Heart right ventricle (tissue), 16 donors: ENCODE measurements at regions not wholly inside any gene's neighbourhood (a gene's known extent, or its start where the extent isn't known, plus 50 kb on each side); places are given as distances from the start of the nearest gene placed in this dataset.

ENCODE experiments used
- ATAC-seq, 8 donors: fragments of 200-7000 bp; cut with Tn5 transposase; one replicate each; pipeline ENCODE4 v1.9.1; 2020; ENCODE audit warnings: mild to moderate bottlenecking in 8 of 8, moderate library complexity in 8 of 8, moderate number of reproducible peaks in 1 of 8
- DNase-seq, 2 donors: peaks; one replicate each; pipeline ENCODE4 v3.0.0-alpha.2; 2020
- H3K27ac ChIP-seq, 10 donors: fragments of 200-600 bp; sonication (generic) in 2 of 10; one replicate each; pipeline versions ENCODE4 v1.5.0 to v1.8.0; 2020 to 2022; ENCODE audit warnings: mild to moderate bottlenecking in 3 of 10
- H3K27me3 ChIP-seq, 7 donors: fragments of 200-600 bp; one replicate each; pipeline ENCODE4 v1.8.0; 2021 to 2022; ENCODE audit warnings: mild to moderate bottlenecking in 2 of 7
- H3K36me3 ChIP-seq, 9 donors: fragments of 200-600 bp; sonication (generic) in 1 of 9; one replicate each; pipeline versions ENCODE4 v1.5.0 to v1.8.0; 2020 to 2022; ENCODE audit warnings: mild to moderate bottlenecking in 2 of 9
- H3K4me1 ChIP-seq, 9 donors: fragments of 200-600 bp; sonication (generic) in 1 of 9; one replicate each; pipeline versions ENCODE4 v1.5.0 to v1.8.0; 2020 to 2022; ENCODE audit warnings: mild to moderate bottlenecking in 4 of 9
- H3K4me3 ChIP-seq, 10 donors: fragments of 200-600 bp; sonication (generic) in 2 of 10; one replicate each; pipeline versions ENCODE4 v1.5.0 to v1.8.0; 2020 to 2022; ENCODE audit warnings: mild to moderate bottlenecking in 7 of 10, moderate library complexity in 2 of 10
- H3K9me3 ChIP-seq, 11 donors: fragments of 200-600 bp in 10 of 11; sonication (generic) in 2 of 11; one replicate each; pipeline versions ENCODE4 v1.5.0 to v1.8.0; 2013 to 2022; ENCODE audit warnings: mild to moderate bottlenecking in 2 of 11, control low read depth in 1 of 11, moderate library complexity in 1 of 11
- WGBS, 2 donors: extraction: QIAGEN DNeasy Blood & Tissue Kit; methylation state at CpG; one replicate each; pipeline ENCODE4 v1.1.7; 2013; ENCODE audit warnings: inconsistent platforms in 1 of 2; 5-methylcytosine and 5-hydroxymethylcytosine counted together
- intact Hi-C, 10 donors: fragments of 100-400 bp; cut with DNase I; formaldehyde crosslinking; loops; one replicate each; pipeline versions ENCODE4 v1.11.1 to v1.14.2; 2022
- TF ChIP-seq, protein P1 (sequence below), 9 donors: fragments of 200-600 bp; sonication (generic) in 2 of 9; IDR thresholded peaks; one replicate each; pipeline versions ENCODE4 v1.5.0 to v1.8.0; 2021 to 2022; ENCODE audit warnings: antibody characterized with exemption in 9 of 9, mild to moderate bottlenecking in 5 of 9, moderate library complexity in 1 of 9
- donor health status: Arrhythmogenic right ventricular cardiomyopathy.
- donor health status: ischemic (EF 13 %, LVEDD 7.1; RV severe dilation, severe dysfunction).
- donor health status: healthy with polysubstance abuse.
- donor health status: DM: no; HTN: yes; CAD: no.
- donor health status: DM: no; HTN: no; CAD: no.
- donor health status: ischemic (EF 25% LVEDD 6.9; RV normal size, moderate dysfunction).
- donor health status: ischemic (EF 25% LVEDD 5.7; RV mildly dilated, moderate dysfunction).
- donor health status: healthy.
- donor health status: DM: yes; HTN: yes; CAD: no.
- donor health status: Ischemic cardiomyopathy.
- donor health status: ischemic (EF 35%, LVEDD 5.7; RV mildly dilated, moderate dysfunction).
- donor health status: nonischemic (EF 11% LVEDD 7.7; RV severe dilation, severe dysfunction).
- donor health status: DM: yes; HTN: yes; CAD: no.
- donor health status: PGD.
- donor health status: ischemic (EF 29% LVEDD 5.4; RV normal size, mild dysfunction).
- donor health status: nonischemic (EF 23%, LVEDD 6.1; RV moderate dilation, normal function).

DNA sequence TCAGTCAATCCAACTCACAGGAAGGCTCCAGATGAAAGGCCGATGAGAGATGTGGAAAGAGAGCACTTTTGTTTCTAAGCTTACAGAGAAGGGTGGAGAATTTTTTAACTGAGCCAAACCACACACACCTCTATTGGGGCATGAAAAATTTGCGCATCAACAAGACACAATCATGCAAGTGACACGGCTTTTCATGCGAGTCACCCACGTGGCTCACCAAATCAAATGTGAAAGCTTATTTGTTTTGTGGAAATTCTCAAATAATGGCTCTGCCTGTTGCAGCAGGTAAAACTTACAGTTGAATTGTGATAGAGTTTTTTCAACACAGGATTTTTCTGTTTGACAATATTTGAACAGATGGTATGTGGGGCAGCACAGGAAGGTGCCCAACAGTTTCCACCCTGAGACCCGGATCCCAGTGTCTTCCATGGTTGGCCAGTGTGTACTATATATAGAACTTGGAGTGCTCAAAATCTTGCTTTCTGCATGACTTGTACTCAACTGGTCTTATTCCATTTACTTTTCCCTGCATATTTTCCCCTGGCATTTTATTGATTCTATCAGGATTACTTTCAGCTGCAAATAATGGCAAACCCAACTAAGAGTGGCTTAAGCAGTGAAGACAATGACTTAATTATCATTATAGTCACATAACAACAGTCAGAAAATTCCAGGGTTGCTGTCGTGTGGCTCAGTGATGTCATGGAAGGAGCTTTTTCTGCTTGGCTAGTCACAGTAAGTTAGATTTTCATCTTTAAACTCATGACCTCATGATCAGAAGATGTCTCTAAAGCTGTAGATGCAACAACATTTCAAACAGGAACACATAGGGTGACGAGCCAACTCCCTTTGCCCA is 90.6 kb upstream of the SIM2 start:
- no peak overlapping the region for H3K27ac ChIP-seq
- WGBS, 2 donors, result 78% methylated on average over 8 of the region's 8 CpGs
- no peak for ATAC-seq
- no peaks in the 10 kb centered on the region for H3K4me1 ChIP-seq
- intact Hi-C loops, result no loop called here
- TF ChIP-seq, protein P1, sequence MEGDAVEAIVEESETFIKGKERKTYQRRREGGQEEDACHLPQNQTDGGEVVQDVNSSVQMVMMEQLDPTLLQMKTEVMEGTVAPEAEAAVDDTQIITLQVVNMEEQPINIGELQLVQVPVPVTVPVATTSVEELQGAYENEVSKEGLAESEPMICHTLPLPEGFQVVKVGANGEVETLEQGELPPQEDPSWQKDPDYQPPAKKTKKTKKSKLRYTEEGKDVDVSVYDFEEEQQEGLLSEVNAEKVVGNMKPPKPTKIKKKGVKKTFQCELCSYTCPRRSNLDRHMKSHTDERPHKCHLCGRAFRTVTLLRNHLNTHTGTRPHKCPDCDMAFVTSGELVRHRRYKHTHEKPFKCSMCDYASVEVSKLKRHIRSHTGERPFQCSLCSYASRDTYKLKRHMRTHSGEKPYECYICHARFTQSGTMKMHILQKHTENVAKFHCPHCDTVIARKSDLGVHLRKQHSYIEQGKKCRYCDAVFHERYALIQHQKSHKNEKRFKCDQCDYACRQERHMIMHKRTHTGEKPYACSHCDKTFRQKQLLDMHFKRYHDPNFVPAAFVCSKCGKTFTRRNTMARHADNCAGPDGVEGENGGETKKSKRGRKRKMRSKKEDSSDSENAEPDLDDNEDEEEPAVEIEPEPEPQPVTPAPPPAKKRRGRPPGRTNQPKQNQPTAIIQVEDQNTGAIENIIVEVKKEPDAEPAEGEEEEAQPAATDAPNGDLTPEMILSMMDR (IDR thresholded peaks at IDR 0.05), result no peak
- H3K36me3 ChIP-seq, result no peaks in the 10 kb centered on the region
- peaks cover 0 to 44% (median 19%) of the 10 kb centered on the region in 7 donors for H3K27me3 ChIP-seq
- peaks cover 0 to 10% (median 0%) of the 10 kb centered on the region in 11 donors for H3K9me3 ChIP-seq
- DNase-seq, result no peak
- no peak overlapping the region for H3K4me3 ChIP-seq

DNA sequence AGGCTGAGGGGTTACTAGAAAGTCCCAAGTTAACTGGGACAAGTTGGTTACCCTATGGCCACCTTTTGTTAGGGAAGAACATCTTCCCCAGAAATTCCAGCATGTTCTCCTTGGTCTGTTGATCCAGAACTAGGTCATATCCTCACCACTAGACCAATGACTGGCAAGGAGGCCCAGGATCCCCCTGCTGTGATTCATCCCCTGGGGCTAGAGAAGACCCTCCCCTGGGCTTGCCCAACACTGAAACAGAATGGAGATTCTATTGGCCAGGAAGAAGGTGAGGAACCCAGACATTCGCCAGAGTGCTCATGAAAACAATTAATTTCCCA is 90.1 kb upstream of the SIM2 start:
- DNase-seq (no peak), ATAC-seq (no peak)
- peaks cover 0 to 50% (median 25%) of the 10 kb centered on the region in 7 donors for H3K27me3 ChIP-seq
- H3K36me3 ChIP-seq, result no peaks in the 10 kb centered on the region
- TF ChIP-seq, protein P1 (IDR thresholded peaks at IDR 0.05), result no peak
- no peaks in the 10 kb centered on the region for H3K4me1 ChIP-seq
- H3K27ac ChIP-seq, result no peak overlapping the region
- no peak overlapping the region for H3K4me3 ChIP-seq
- WGBS, 2 donors, result 83 to 89% methylated on average over 1 of the region's 1 CpG
- peaks cover 0 to 10% (median 0%) of the 10 kb centered on the region in 11 donors for H3K9me3 ChIP-seq
- intact Hi-C loops, result no loop called here

- Histone ChIP-seq H3K4me1 (no peaks in the 10 kb centered on the region), H3K36me3 (no peaks in the 10 kb centered on the region), H3K27ac (no peak overlapping the region), H3K4me3 (no peak overlapping the region), H3K9me3 (peaks cover 0 to 14% (median 0%) of the 10 kb centered on the region in 11 donors), H3K27me3 (peaks cover 0 to 51% (median 32%) of the 10 kb centered on the region in 7 donors)
- no peak for ATAC-seq
- TF ChIP-seq, protein P1 (IDR thresholded peaks at IDR 0.05), result no peak
- DNase-seq, result no peak
- intact Hi-C loops, result no loop called here
Measured at GRCh38 chr21:36609654-36610053, 89.3 kb upstream of the SIM2 start.

DNA sequence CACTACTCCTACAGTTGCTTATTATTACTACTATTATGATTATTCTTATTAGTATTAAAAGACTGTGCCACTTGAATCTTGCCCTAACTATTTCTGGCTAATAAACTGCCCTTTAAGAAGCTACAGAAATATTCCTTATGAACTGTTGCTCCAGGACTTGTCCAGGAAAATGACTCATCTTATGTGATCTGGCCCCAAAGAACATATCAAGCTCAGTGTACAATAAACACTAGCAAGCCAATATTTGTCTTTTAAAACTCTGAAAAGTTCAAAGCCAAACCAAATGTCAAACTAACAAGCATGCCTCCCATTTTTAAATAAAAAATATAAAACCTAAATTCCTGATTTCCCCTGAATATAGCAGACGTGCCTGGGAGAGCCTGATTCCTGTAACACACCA is 88.7 kb upstream of the SIM2 start:
- Histone ChIP-seq H3K4me1 (no peaks in the 10 kb centered on the region), H3K9me3 (peaks cover 0 to 14% (median 0%) of the 10 kb centered on the region in 11 donors), H3K27me3 (peaks cover 0 to 55% (median 38%) of the 10 kb centered on the region in 7 donors), H3K27ac (no peak overlapping the region), H3K4me3 (no peak overlapping the region), H3K36me3 (no peaks in the 10 kb centered on the region)
- intact Hi-C loops, result no loop called here
- ATAC-seq, result no peak
- DNase-seq, result no peak
- TF ChIP-seq, protein P1 (IDR thresholded peaks at IDR 0.05), result no peak
- WGBS, 2 donors, result 70 to 71% methylated on average over 1 of the region's 1 CpG
